SK-N-SH (cell line): ENCODE measurements at regions not wholly inside any gene's neighbourhood (a gene's known extent, or its start where the extent isn't known, plus 50 kb on each side); places are given as distances from the start of the nearest gene placed in this dataset.
A peak's percentile ranks its signal among the peaks of the same experiment; 100 is the strongest.

ENCODE experiments used
- CTCF ChIA-PET: fragments of 300-600, 350-600 bp; formaldehyde crosslinking; extraction: SDS; loops from one replicate; lab custom pipeline; 2021; lab: Yijun Ruan, JAX
- POLR2A ChIA-PET: fragments of 350-600 bp; sonication (Branson Sonifier 250); formaldehyde crosslinking; extraction: SDS; loops from one replicate; lab custom pipeline; 2020; ENCODE audit warnings: antibody characterized with exemption, inconsistent platforms; lab: Yijun Ruan, JAX
- DNase-seq: peaks from one replicate; pipeline ENCODE4 v3.0.0; 2012
- H2AFZ ChIP-seq: fragments of 200-600 bp; sonication (generic); 2 replicates; pipeline ENCODE4 v1.8.1; 2016; ENCODE audit warnings: antibody characterized with exemption, mild to moderate bottlenecking, low read depth
- H3F3A ChIP-seq: fragments of 200-600 bp; sonication (generic); replicated peaks from 2 replicates; pipeline ENCODE3; 2016; ENCODE audit warnings: antibody characterized with exemption, mild to moderate bottlenecking; ENCODE audit not compliant: insufficient read depth
- H3K27ac ChIP-seq, 2 experiments: fragments of 200-500 bp in 1 of 2; fragments of 200-600 bp in 1 of 2; sonication (Bioruptor generic) in 1 of 2; sonication (generic), shearing (Covaris generic) in 1 of 2; 2 replicates each; pipeline versions ENCODE4 v1.5.1 to v1.6.1; 2014 to 2016; ENCODE audit warnings: low read depth in 2 of 2, inconsistent platforms in 1 of 2, low read length in 1 of 2, mild to moderate bottlenecking in 1 of 2, mixed read lengths in 1 of 2
- H3K27me3 ChIP-seq: fragments of 200-600 bp; sonication (generic), shearing (Covaris generic); 2 replicates; pipeline ENCODE4 v1.6.1; 2016; ENCODE audit warnings: mixed run types; ENCODE audit not compliant: insufficient read depth
- H3K36me3 ChIP-seq, 2 experiments: fragments of 200-500 bp in 1 of 2; fragments of 200-600 bp in 1 of 2; sonication (Bioruptor generic) in 1 of 2; sonication (generic) in 1 of 2; replicated peaks in 1 of 2; 2 replicates each; pipeline versions ENCODE3 to v1.5.1; 2014 to 2016; ENCODE audit warnings: low read length in 1 of 2, mild to moderate bottlenecking in 1 of 2; ENCODE audit not compliant: insufficient read depth in 2 of 2, control insufficient read depth in 1 of 2
- H3K4me1 ChIP-seq, 2 experiments: fragments of 200-500 bp in 1 of 2; fragments of 200-600 bp in 1 of 2; sonication (Bioruptor generic) in 1 of 2; sonication (generic), shearing (Covaris generic) in 1 of 2; 2 replicates each; pipeline versions ENCODE4 v1.5.1 to v1.6.1; 2014 to 2016; ENCODE audit warnings: low read depth in 1 of 2, low read length in 1 of 2, mixed run types in 1 of 2; ENCODE audit not compliant: insufficient read depth in 2 of 2, control insufficient read depth in 1 of 2
- H3K4me2 ChIP-seq: fragments of 200-600 bp; sonication (generic), shearing (Covaris generic); 2 replicates; pipeline ENCODE4 v1.6.1; 2017; ENCODE audit warnings: mixed run types
- H3K4me3 ChIP-seq, 2 experiments: fragments of 200-500 bp in 1 of 2; fragments of 200-600 bp in 1 of 2; sonication (Bioruptor generic) in 1 of 2; sonication (generic), shearing (Covaris generic) in 1 of 2; 2 replicates each; pipeline versions ENCODE4 v1.5.1 to v1.8.1; 2014 to 2016; ENCODE audit warnings: low read depth in 2 of 2, inconsistent platforms in 1 of 2, low read length in 1 of 2, mild to moderate bottlenecking in 1 of 2, mixed read lengths in 1 of 2, moderate library complexity in 1 of 2
- H3K79me2 ChIP-seq: fragments of 200-600 bp; sonication (generic); 2 replicates; pipeline ENCODE4 v1.8.1; 2017; ENCODE audit warnings: mild to moderate bottlenecking; ENCODE audit not compliant: insufficient read depth
- H3K9ac ChIP-seq: fragments of 200-600 bp; sonication (generic); 2 replicates; pipeline ENCODE4 v1.6.1; 2017; ENCODE audit warnings: mixed run types
- H3K9me2 ChIP-seq: fragments of 200-600 bp; sonication (generic); 2 replicates; pipeline ENCODE4 v1.6.1; 2017; ENCODE audit warnings: mixed run types
- H3K9me3 ChIP-seq: fragments of 200-600 bp; sonication (generic); 2 replicates; pipeline ENCODE4 v1.6.1; 2017; ENCODE audit warnings: mixed run types, mild to moderate bottlenecking, moderate library complexity
- H4K20me1 ChIP-seq: fragments of 200-600 bp; sonication (generic); 2 replicates; pipeline ENCODE4 v1.6.1; 2017; ENCODE audit warnings: mild to moderate bottlenecking, mixed run types; ENCODE audit not compliant: insufficient read depth
- CHD2 ChIP-seq: fragments of 150-350 bp; IDR thresholded peaks from 2 replicates; pipeline ENCODE4 v1.6.1; 2018; ENCODE audit warnings: low read length; ENCODE audit not compliant: partially characterized antibody
- CTCF ChIP-seq: fragments of 200-600 bp; sonication (generic); IDR thresholded peaks from 2 replicates; pipeline ENCODE4 v1.6.1; 2017; ENCODE audit warnings: antibody characterized with exemption, mild to moderate bottlenecking, moderate library complexity
- EZH2phosphoT487 ChIP-seq: fragments of 200-600 bp; sonication (generic); IDR thresholded peaks from 2 replicates; pipeline ENCODE4 v1.6.1; 2017; ENCODE audit warnings: low read depth, mixed run types, mild to moderate bottlenecking, antibody characterized with exemption, moderate library complexity, borderline replicate concordance
- FOXM1 ChIP-seq: IDR thresholded peaks from 2 replicates; pipeline ENCODE4 v1.4.0; 2012; ENCODE audit warnings: low read depth, mild to moderate bottlenecking
- MAX ChIP-seq: IDR thresholded peaks from 2 replicates; pipeline ENCODE4 v1.4.0; 2012; ENCODE audit warnings: low read depth
- MEF2A ChIP-seq: IDR thresholded peaks from 2 replicates; pipeline ENCODE4 v1.4.0; 2012; ENCODE audit warnings: low read depth, borderline replicate concordance
- POLR2AphosphoS5 ChIP-seq: IDR thresholded peaks from 2 replicates; pipeline ENCODE4 v1.6.1; 2012; ENCODE audit warnings: low read depth, low read length
- RCOR1 ChIP-seq: fragments of 150-350 bp; IDR thresholded peaks from 2 replicates; pipeline ENCODE4 v1.6.1; 2017; ENCODE audit warnings: antibody characterized with exemption, low read length
- RFX5 ChIP-seq: IDR thresholded peaks from 2 replicates; pipeline ENCODE4 v1.6.1; 2012; ENCODE audit warnings: mild to moderate bottlenecking, improper control_type of control experiment, low read length
- SIN3A ChIP-seq: IDR thresholded peaks from 2 replicates; pipeline ENCODE4 v1.6.1; 2012; ENCODE audit warnings: low read depth, mild to moderate bottlenecking, low read length, moderate library complexity, borderline replicate concordance
- SMC3 ChIP-seq: IDR thresholded peaks from 2 replicates; pipeline ENCODE4 v1.6.1; 2012; ENCODE audit warnings: low read depth, low read length, improper control_type of control experiment
- TCF12 ChIP-seq: IDR thresholded peaks from 2 replicates; pipeline ENCODE4 v1.4.0; 2012
- WGBS: methylation state at CpG from one replicate; pipeline ENCODE4 v1.1.6; 2017; ENCODE audit warnings: low lambda C conversion rate; 5-methylcytosine and 5-hydroxymethylcytosine counted together

GRCh38 chr10:107653832-107654287 lies 489.4 kb upstream of the SORCS1 start:
- no peaks in the 10 kb centered on the region for H3K36me3 ChIP-seq
- ChIA-PET POLR2A (no interaction called here), CTCF (no interaction called here)
- DNase-seq = no peak
- peak overlapping the region in 1 of 2 experiments; percentile 37; a peak in 2 of 4 replicates for H3K4me3 ChIP-seq
- H2AFZ ChIP-seq = peak overlapping the region; percentile 72; the same call in 1 of the 2 replicates
- 27% methylated on average over 5 of the region's 5 CpGs for WGBS
- no peaks in the 10 kb centered on the region for H3K27me3 ChIP-seq
- H3K9ac ChIP-seq = no peak overlapping the region
- no peaks in the 10 kb centered on the region; a peak in 1 of 4 replicates for H3K4me1 ChIP-seq
- no peaks in the 10 kb centered on the region for H3K9me3 ChIP-seq
- no peaks in the 10 kb centered on the region for H3K79me2 ChIP-seq
- H3K9me2 ChIP-seq = no peaks in the 10 kb centered on the region
- TF ChIP-seq FOXM1 (no peak), POLR2AphosphoS5 (no peak), CHD2 (no peak), SMC3 (no peak), MEF2A (no peak), EZH2phosphoT487 (no peak), CTCF (no peak), SIN3A (no peak), RCOR1 (no peak), TCF12 (no peak), MAX (no peak)
- H3F3A ChIP-seq = no peaks in the 10 kb centered on the region
- peak overlapping the region; percentile 46 for H3K4me2 ChIP-seq
- no peaks in the 10 kb centered on the region for H4K20me1 ChIP-seq
- peak overlapping the region in 1 of 2 experiments; percentile 36; a peak in 1 of 4 replicates for H3K27ac ChIP-seq

- CTCF ChIA-PET = no interaction called here
- Histone ChIP-seq H3K36me3 (no peaks in the 10 kb centered on the region), H3K4me3 (no peak overlapping the region), H3K9ac (no peak overlapping the region), H2AFZ (no peak overlapping the region), H3K9me2 (no peaks in the 10 kb centered on the region), H3F3A (no peaks in the 10 kb centered on the region), H3K9me3 (no peaks in the 10 kb centered on the region), H3K27ac (no peak overlapping the region), H3K79me2 (no peaks in the 10 kb centered on the region), H3K27me3 (no peaks in the 10 kb centered on the region), H3K4me2 (no peak overlapping the region), H4K20me1 (no peaks in the 10 kb centered on the region), H3K4me1 (no peaks in the 10 kb centered on the region; a peak in 1 of 4 replicates)
- TF ChIP-seq RCOR1 (no peak), POLR2AphosphoS5 (no peak), TCF12 (no peak), CTCF (no peak), MEF2A (no peak), RFX5 (no peak)
- DNase-seq = no peak
- POLR2A ChIA-PET = no interaction called here
Observed at GRCh38 chr10:107650939-107651338, 486.4 kb upstream of the SORCS1 start.
